SU-DHL-6 (cell line): ENCODE measurements at regions not wholly inside any gene's neighbourhood (a gene's known extent, or its start where the extent isn't known, plus 50 kb on each side); places are given as distances from the start of the nearest gene placed in this dataset.

Experiments
- H2AFZ ChIP-seq: fragments of 200-600 bp; sonication (generic); 2 replicates; pipeline ENCODE4 v1.6.1; 2014; ENCODE audit warnings: low read depth, mild to moderate bottlenecking, moderate library complexity, mixed read lengths, antibody characterized with exemption, low read length; ENCODE audit not compliant: severe bottlenecking
- H3F3A ChIP-seq: fragments of 200-600 bp; shearing (Covaris generic); 2 replicates; pipeline ENCODE4 v1.6.0; 2016; ENCODE audit warnings: antibody characterized with exemption, mild to moderate bottlenecking; ENCODE audit not compliant: insufficient read depth
- H3K27ac ChIP-seq: fragments of 200-600 bp; sonication (generic); 2 replicates; pipeline ENCODE4 v1.5.1; 2016; ENCODE audit warnings: low read depth, mild to moderate bottlenecking, low read length, moderate library complexity, mixed read lengths
- H3K27me3 ChIP-seq: fragments of 200-600 bp; sonication (generic), shearing (Covaris generic); 2 replicates; pipeline ENCODE4 v1.6.0; 2014; ENCODE audit warnings: mild to moderate bottlenecking, low read length
- H3K36me3 ChIP-seq: fragments of 200-600 bp; sonication (generic); 2 replicates; pipeline ENCODE4 v1.6.1; 2014; ENCODE audit warnings: mild to moderate bottlenecking, low read length, mixed read lengths
- H3K4me2 ChIP-seq: fragments of 300-600, 200-600 bp; shearing (Covaris generic), sonication (generic); 2 replicates; pipeline ENCODE4 v1.6.0; 2014; ENCODE audit warnings: low read length, low read depth, mild to moderate bottlenecking; ENCODE audit not compliant: poor library complexity, severe bottlenecking
- H3K4me3 ChIP-seq: fragments of 200-600 bp; sonication (generic); 2 replicates; pipeline ENCODE4 v1.5.1; 2014; ENCODE audit warnings: antibody characterized with exemption, low read length, mild to moderate bottlenecking, mixed read lengths; ENCODE audit not compliant: insufficient read depth, poor library complexity, severe bottlenecking
- H3K79me2 ChIP-seq: fragments of 200-600 bp; sonication (generic); 2 replicates; pipeline ENCODE4 v1.6.1; 2014; ENCODE audit warnings: mild to moderate bottlenecking, low read length, moderate library complexity; ENCODE audit not compliant: insufficient read depth
- H3K9ac ChIP-seq: fragments of 200-600 bp; sonication (generic); 2 replicates; pipeline ENCODE4 v1.7.0; 2014; ENCODE audit warnings: mild to moderate bottlenecking, low read length
- H3K9me2 ChIP-seq: fragments of 200-600 bp; sonication (generic); replicated peaks from 2 replicates; pipeline ENCODE4 v1.6.1; 2014; ENCODE audit warnings: low read length; ENCODE audit not compliant: insufficient read depth
- H3K9me3 ChIP-seq: fragments of 200-600 bp; sonication (generic); 2 replicates; pipeline ENCODE4 v1.6.1; 2014; ENCODE audit warnings: low read length, mixed read lengths; ENCODE audit not compliant: insufficient read depth
- H4K20me1 ChIP-seq: fragments of 200-600 bp; sonication (generic); 2 replicates; pipeline ENCODE4 v1.6.1; 2014; ENCODE audit warnings: low read depth, mild to moderate bottlenecking, antibody characterized with exemption, low read length, moderate library complexity, mixed read lengths
- CTCF ChIP-seq: fragments of 200-600 bp; sonication (generic); IDR thresholded peaks from one replicate; pipeline ENCODE4 v1.5.1; 2017; ENCODE audit warnings: antibody characterized with exemption, mild to moderate bottlenecking, low read length, moderate library complexity; ENCODE audit not compliant: insufficient read depth, poor library complexity, severe bottlenecking
- EZH2phosphoT487 ChIP-seq: fragments of 200-600 bp; sonication (generic), shearing (Covaris generic); conservative IDR thresholded peaks from 2 replicates; pipeline ENCODE4 v1.6.1; 2018; ENCODE audit warnings: mild to moderate bottlenecking, antibody characterized with exemption, low read length, moderate library complexity, mixed read lengths

- H3K4me2 ChIP-seq: no peak overlapping the region
- H3K36me3 ChIP-seq: no peaks in the 10 kb centered on the region
- H2AFZ ChIP-seq: no peak overlapping the region
- H3K9me3 ChIP-seq: no peaks in the 10 kb centered on the region
- no peak overlapping the region for H3K4me3 ChIP-seq
- TF ChIP-seq CTCF (no peak), EZH2phosphoT487 (no peak)
- no peak overlapping the region for H3K9ac ChIP-seq
- no peaks in the 10 kb centered on the region for H3K79me2 ChIP-seq
- H4K20me1 ChIP-seq: no peaks in the 10 kb centered on the region
- H3F3A ChIP-seq: no peaks in the 10 kb centered on the region
- H3K27ac ChIP-seq: no peak overlapping the region
- H3K9me2 ChIP-seq: no peaks in the 10 kb centered on the region
- H3K27me3 ChIP-seq: no peaks in the 10 kb centered on the region
Measured at GRCh38 chr15:29472901-29473445, 203.4 kb upstream of the NSMCE3 start.

- Histone ChIP-seq H3F3A (no peaks in the 10 kb centered on the region), H3K4me2 (no peak overlapping the region), H3K79me2 (no peaks in the 10 kb centered on the region), H2AFZ (no peak overlapping the region), H3K9me3 (no peaks in the 10 kb centered on the region), H3K27me3 (no peaks in the 10 kb centered on the region), H3K9ac (no peak overlapping the region), H4K20me1 (no peaks in the 10 kb centered on the region), H3K4me3 (no peak overlapping the region), H3K9me2 (no peaks in the 10 kb centered on the region), H3K27ac (no peak overlapping the region), H3K36me3 (no peaks in the 10 kb centered on the region)
- no peak for TF ChIP-seq EZH2phosphoT487
- no peak for TF ChIP-seq CTCF
Measured at GRCh38 chr15:29471757-29472156, 202.1 kb upstream of the NSMCE3 start.

GRCh38 chr15:29471306-29471705 is 201.7 kb upstream of the NSMCE3 start:
- Histone ChIP-seq H3K4me3 (no peak overlapping the region), H3K4me2 (no peak overlapping the region), H3K9ac (no peak overlapping the region), H3K9me2 (no peaks in the 10 kb centered on the region), H3K79me2 (no peaks in the 10 kb centered on the region), H3K27ac (no peak overlapping the region), H2AFZ (no peak overlapping the region), H3K36me3 (no peaks in the 10 kb centered on the region), H3F3A (no peaks in the 10 kb centered on the region), H3K27me3 (no peaks in the 10 kb centered on the region), H4K20me1 (no peaks in the 10 kb centered on the region), H3K9me3 (no peaks in the 10 kb centered on the region)
- no peak for TF ChIP-seq EZH2phosphoT487
- no peak for TF ChIP-seq CTCF
